ENCODE measurements at regions not wholly inside any gene's neighbourhood (a gene's known extent, or its start where the extent isn't known, plus 50 kb on each side); places are given as distances from the start of the nearest gene placed in this dataset.

- H2BK15ac ChIP-seq (ENCODE audit: low read depth, low read length), result no peak overlapping the region
- no peak overlapping the region for H2BK20ac ChIP-seq (ENCODE audit: low read depth, low read length, poor library complexity, severe bottlenecking)
- no peak overlapping the region for H2BK5ac ChIP-seq (ENCODE audit: insufficient read length, low read length)
- no peak overlapping the region for H2BK120ac ChIP-seq (ENCODE audit: low read depth, low read length, poor library complexity, severe bottlenecking)
- no peak overlapping the region for H3K18ac ChIP-seq (ENCODE audit: insufficient read length, low read depth, low read length)
- H3K4ac ChIP-seq (ENCODE audit: low read depth, low read length), result no peak overlapping the region
- no peak for DNase-seq
- no peaks in the 10 kb centered on the region for H3K27me3 ChIP-seq (ENCODE audit: insufficient read depth, low read length)
- no peak overlapping the region for H3K23ac ChIP-seq (ENCODE audit: insufficient read length, low read depth, low read length)
- no peak overlapping the region for H4K91ac ChIP-seq (ENCODE audit: insufficient read length, low read depth, low read length)
- peaks cover 13 to 14% of the 10 kb centered on the region in 2 experiments for H3K4me1 Mint-ChIP-seq
- no peaks in the 10 kb centered on the region; a peak in 1 of 5 replicates for H3K9me3 Mint-ChIP-seq
- H3K79me2 ChIP-seq (ENCODE audit: insufficient read depth, low read length), result no peaks in the 10 kb centered on the region
- no peaks in the 10 kb centered on the region for H3K79me1 ChIP-seq (ENCODE audit: insufficient read depth, low read depth, low read length, poor library complexity, severe bottlenecking)
- no peaks in the 10 kb centered on the region for H3K23me2 ChIP-seq (ENCODE audit: insufficient read length, low read depth, low read length, poor library complexity, severe bottlenecking)
- no peak overlapping the region for H4K5ac ChIP-seq (ENCODE audit: insufficient read length, low read depth, low read length)
- no peaks in the 10 kb centered on the region for H4K20me1 ChIP-seq (ENCODE audit: control insufficient read depth, insufficient read depth, insufficient read length)
- no peak overlapping the region for H3K4me2 ChIP-seq (ENCODE audit: insufficient read depth, insufficient read length, low read length)
- H3K27ac ChIP-seq (ENCODE audit: insufficient read length, low read depth, low read length), result no peak overlapping the region
- H3K14ac ChIP-seq (ENCODE audit: insufficient read depth, low read length), result no peak overlapping the region
- peaks cover 4% of the 10 kb centered on the region for H3K27me3 Mint-ChIP-seq (ENCODE audit: low read depth)
- H3T11ph ChIP-seq (ENCODE audit: low read length), result no peak overlapping the region
- no peak for TF ChIP-seq CTCF (conservative IDR thresholded peaks at IDR 0.05)
- H3K27ac Mint-ChIP-seq, result no peak overlapping the region
- H3K4me3 Mint-ChIP-seq, result no peak overlapping the region
- H2AK5ac ChIP-seq (ENCODE audit: insufficient read length, low read length), result no peak overlapping the region
- peaks cover 3% of the 10 kb centered on the region; the same call in 1 of the 2 replicates for H3K4me1 ChIP-seq (ENCODE audit: insufficient read depth, low read length)
- no peak overlapping the region for H2BK12ac ChIP-seq (ENCODE audit: insufficient read length, low read depth, low read length)
- WGBS (ENCODE audit: extremely low coverage, insufficient read length, low lambda C conversion rate), result no CpG with 5 or more reads among the region's 3 CpGs
- H3K36me3 Mint-ChIP-seq (ENCODE audit: insufficient read depth in 1 of 3, low read depth in 3 of 3), result no peaks in the 10 kb centered on the region
- no peaks in the 10 kb centered on the region for H3K9me3 ChIP-seq (ENCODE audit: control insufficient read depth, low read depth, low read length)
- H3K9ac ChIP-seq (ENCODE audit: extremely low read depth, insufficient read length, low read length), result no peak overlapping the region
- no peak overlapping the region for H4K8ac ChIP-seq (replicated peaks; ENCODE audit: insufficient read length, low read depth, low read length)
- H3K56ac ChIP-seq (ENCODE audit: insufficient read length, low read depth, low read length), result no peak overlapping the region
- H2AFZ ChIP-seq (ENCODE audit: low read length), result no peak overlapping the region
Measured at GRCh38 chr2:7612969-7613368, 695.8 kb downstream of the RNF144A start.

Data from H9 (cell line).